ENCODE measurements at regions not wholly inside any gene's neighbourhood (a gene's known extent, or its start where the extent isn't known, plus 50 kb on each side); places are given as distances from the start of the nearest gene placed in this dataset.

GRCh38 chr13:76014406-76015318 lies 378.5 kb downstream of the LMO7 start:
- TF ChIP-seq CTCF (IDR thresholded peaks at IDR 0.05) (no peak), POLR2A (IDR thresholded peaks at IDR 0.05) (no peak)

Measured in body of pancreas (tissue), 4 donors.